HEK293 (cell line): ENCODE measurements at regions not wholly inside any gene's neighbourhood (a gene's known extent, or its start where the extent isn't known, plus 50 kb on each side); places are given as distances from the start of the nearest gene placed in this dataset.

Source experiments
- CTCF ChIA-PET: fragments of 350-600 bp; formaldehyde crosslinking; extraction: SDS; loops from one replicate; lab custom pipeline; 2021; ENCODE audit warnings: antibody characterized with exemption; lab: Yijun Ruan, JAX
- POLR2A ChIA-PET: fragments of 300-600 bp; formaldehyde crosslinking; extraction: SDS; loops from one replicate; lab custom pipeline; 2020; ENCODE audit warnings: antibody characterized with exemption, inconsistent platforms; lab: Yijun Ruan, JAX
- H3K27ac ChIP-seq: fragments of 200-500 bp; sonication (Bioruptor generic); 2 replicates; pipeline ENCODE4 v1.5.1; 2014; ENCODE audit warnings: low read depth, low read length, control low read depth, inconsistent platforms; ENCODE audit errors: extremely low read depth
- H3K36me3 ChIP-seq, 2 experiments: fragments of 200-500 bp in 1 of 2; sonication (Bioruptor generic) in 1 of 2; 1 replicate in 1 of 2; 2 replicates in 1 of 2; pipeline ENCODE4 v1.5.1; 2014 to 2017; ENCODE audit warnings: inconsistent platforms in 2 of 2, low read length in 2 of 2; ENCODE audit not compliant: control insufficient read depth in 2 of 2, insufficient read depth in 1 of 2
- H3K4me1 ChIP-seq: fragments of 200-500 bp; sonication (Bioruptor generic); 2 replicates; pipeline ENCODE4 v1.5.1; 2014; ENCODE audit warnings: mild to moderate bottlenecking, low read length, inconsistent platforms; ENCODE audit not compliant: control insufficient read depth, insufficient read depth
- H3K4me3 ChIP-seq: 2 replicates; pipeline ENCODE4 v1.5.1; 2011; ENCODE audit warnings: low read depth, mild to moderate bottlenecking, control low read depth, low read length, moderate library complexity
- H3K9me3 ChIP-seq: fragments of 200-500 bp; sonication (Bioruptor generic); 2 replicates; pipeline ENCODE4 v1.5.1; 2014; ENCODE audit warnings: low read depth, low read length, inconsistent platforms; ENCODE audit not compliant: control insufficient read depth, insufficient read depth
- GLIS2 ChIP-seq: fragments of 450-650 bp; formaldehyde crosslinking; IDR thresholded peaks from 2 replicates; pipeline ENCODE4 v1.5.1; 2016; ENCODE audit warnings: missing biosample characterization, missing genetic modification characterization
- HOXD13 ChIP-seq: sonication (generic); formaldehyde crosslinking; IDR thresholded peaks from 2 replicates; pipeline ENCODE4 v1.8.0; 2022; ENCODE audit warnings: missing genetic modification reagents, borderline replicate concordance
- KLF16 ChIP-seq: fragments of 450-650 bp; formaldehyde crosslinking; IDR thresholded peaks from 2 replicates; pipeline ENCODE4 v1.5.1; 2017; ENCODE audit warnings: missing biosample characterization, missing genetic modification characterization
- ZBTB8A ChIP-seq: fragments of 450-650 bp; formaldehyde crosslinking; IDR thresholded peaks from 2 replicates; pipeline ENCODE4 v1.5.1; 2016; ENCODE audit warnings: missing biosample characterization, missing genetic modification characterization
- ZFHX2 ChIP-seq: fragments of 450-650 bp; formaldehyde crosslinking; conservative IDR thresholded peaks from 2 replicates; pipeline ENCODE4 v1.5.1; 2016; ENCODE audit warnings: missing biosample characterization, missing genetic modification characterization
- ZFP41 ChIP-seq: fragments of 450-650 bp; formaldehyde crosslinking; IDR thresholded peaks from 2 replicates; pipeline ENCODE4 v1.5.1; 2016; ENCODE audit warnings: missing biosample characterization, missing genetic modification characterization, borderline replicate concordance
- ZNF112 ChIP-seq: fragments of 450-650 bp; formaldehyde crosslinking; IDR thresholded peaks from 2 replicates; pipeline ENCODE4 v1.5.0; 2017; ENCODE audit warnings: missing biosample characterization, missing genetic modification characterization
- ZNF114 ChIP-seq: fragments of 450-650 bp; formaldehyde crosslinking; IDR thresholded peaks from 2 replicates; pipeline ENCODE4 v1.5.0; 2017; ENCODE audit warnings: missing biosample characterization, missing genetic modification characterization
- ZNF24 ChIP-seq: fragments of 450-650 bp; formaldehyde crosslinking; IDR thresholded peaks from 2 replicates; pipeline ENCODE4 v1.5.1; 2016; ENCODE audit warnings: missing biosample characterization, missing genetic modification characterization
- ZNF311 ChIP-seq: fragments of 450-650 bp; formaldehyde crosslinking; IDR thresholded peaks from 2 replicates; pipeline ENCODE4 v1.5.1; 2017; ENCODE audit warnings: missing biosample characterization, missing genetic modification characterization, borderline replicate concordance
- ZNF335 ChIP-seq: fragments of 450-650 bp; formaldehyde crosslinking; conservative IDR thresholded peaks from 2 replicates; pipeline ENCODE4 v1.5.1; 2016; ENCODE audit warnings: missing biosample characterization, missing genetic modification characterization
- ZNF354C ChIP-seq: fragments of 450-650 bp; formaldehyde crosslinking; IDR thresholded peaks from 2 replicates; pipeline ENCODE4 v1.5.1; 2016; ENCODE audit warnings: missing biosample characterization, missing genetic modification characterization, low read depth, borderline replicate concordance
- ZNF391 ChIP-seq: fragments of 450-650 bp; formaldehyde crosslinking; IDR thresholded peaks from 2 replicates; pipeline ENCODE4 v1.5.1; 2016; ENCODE audit warnings: low read depth, missing biosample characterization, missing genetic modification characterization, borderline replicate concordance
- ZNF416 ChIP-seq: fragments of 450-650 bp; formaldehyde crosslinking; IDR thresholded peaks from 2 replicates; pipeline ENCODE4 v1.5.1; 2016; ENCODE audit warnings: missing biosample characterization, missing genetic modification characterization
- ZNF473 ChIP-seq: fragments of 450-650 bp; formaldehyde crosslinking; IDR thresholded peaks from 2 replicates; pipeline ENCODE4 v1.5.1; 2017; ENCODE audit warnings: missing biosample characterization, missing genetic modification characterization
- ZNF521 ChIP-seq: fragments of 450-650 bp; formaldehyde crosslinking; IDR thresholded peaks from 2 replicates; pipeline ENCODE4 v1.5.1; 2017; ENCODE audit warnings: missing biosample characterization, mild to moderate bottlenecking, missing genetic modification characterization
- ZNF530 ChIP-seq: fragments of 450-650 bp; formaldehyde crosslinking; IDR thresholded peaks from 2 replicates; pipeline ENCODE4 v1.5.1; 2016; ENCODE audit warnings: low read depth, missing biosample characterization, missing genetic modification characterization
- ZNF548 ChIP-seq: fragments of 450-650 bp; formaldehyde crosslinking; IDR thresholded peaks from 2 replicates; pipeline ENCODE4 v1.5.1; 2016; ENCODE audit warnings: missing biosample characterization, missing genetic modification characterization
- ZNF624 ChIP-seq: fragments of 450-650 bp; formaldehyde crosslinking; IDR thresholded peaks from 2 replicates; pipeline ENCODE4 v1.5.1; 2017; ENCODE audit warnings: missing biosample characterization, missing genetic modification characterization
- ZNF664 ChIP-seq: fragments of 450-650 bp; formaldehyde crosslinking; IDR thresholded peaks from 2 replicates; pipeline ENCODE4 v1.5.1; 2016; ENCODE audit warnings: missing biosample characterization, missing genetic modification characterization
- ZNF747 ChIP-seq: fragments of 450-650 bp; formaldehyde crosslinking; IDR thresholded peaks from 2 replicates; pipeline ENCODE4 v1.5.1; 2016; ENCODE audit warnings: missing biosample characterization, missing genetic modification characterization
- ZNF837 ChIP-seq: fragments of 450-650 bp; formaldehyde crosslinking; IDR thresholded peaks from 2 replicates; pipeline ENCODE4 v1.5.1; 2016; ENCODE audit warnings: missing biosample characterization, missing genetic modification characterization
- TF ChIP-seq, protein P1 (sequence below): fragments of 450-650 bp; formaldehyde crosslinking; IDR thresholded peaks from 2 replicates; pipeline ENCODE4 v1.5.1; 2016; ENCODE audit warnings: missing biosample characterization, missing genetic modification characterization, borderline replicate concordance
- TF ChIP-seq, protein P2 (sequence below): fragments of 450-650 bp; formaldehyde crosslinking; IDR thresholded peaks from 2 replicates; pipeline ENCODE4 v1.5.1; 2016; ENCODE audit warnings: missing biosample characterization, missing genetic modification characterization
- TF ChIP-seq, protein P3 (sequence below): fragments of 450-650 bp; formaldehyde crosslinking; IDR thresholded peaks from 2 replicates; pipeline ENCODE4 v1.5.1; 2017; ENCODE audit warnings: missing biosample characterization, missing genetic modification characterization

DNA sequence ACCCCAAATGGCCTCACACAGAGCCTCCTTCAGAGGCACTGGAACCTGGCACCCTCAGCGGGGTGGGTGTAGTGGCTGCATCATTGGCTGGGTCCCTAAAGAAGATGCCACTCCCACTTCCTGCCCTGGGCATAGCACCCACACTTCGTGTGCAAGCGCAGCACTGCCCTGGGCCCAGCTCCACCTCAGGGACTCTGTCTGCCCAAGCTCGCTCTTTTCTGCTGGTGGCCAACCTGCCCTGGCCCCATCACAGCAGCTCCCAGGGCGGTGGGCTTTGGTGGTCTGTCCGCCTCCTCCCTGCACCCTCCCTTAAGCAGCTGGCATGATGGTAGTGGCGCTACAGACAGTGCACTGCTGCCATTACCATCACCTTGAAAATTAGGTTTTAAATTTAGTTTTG lies 829.3 kb upstream of the BRINP3 start:
- Histone ChIP-seq H3K27ac (no peak overlapping the region), H3K4me1 (no peaks in the 10 kb centered on the region), H3K4me3 (no peak overlapping the region), H3K9me3 (no peaks in the 10 kb centered on the region), H3K36me3 (no peaks in the 10 kb centered on the region)
- ChIA-PET CTCF (no interaction called here), POLR2A (no interaction called here)
- TF ChIP-seq, protein P1, sequence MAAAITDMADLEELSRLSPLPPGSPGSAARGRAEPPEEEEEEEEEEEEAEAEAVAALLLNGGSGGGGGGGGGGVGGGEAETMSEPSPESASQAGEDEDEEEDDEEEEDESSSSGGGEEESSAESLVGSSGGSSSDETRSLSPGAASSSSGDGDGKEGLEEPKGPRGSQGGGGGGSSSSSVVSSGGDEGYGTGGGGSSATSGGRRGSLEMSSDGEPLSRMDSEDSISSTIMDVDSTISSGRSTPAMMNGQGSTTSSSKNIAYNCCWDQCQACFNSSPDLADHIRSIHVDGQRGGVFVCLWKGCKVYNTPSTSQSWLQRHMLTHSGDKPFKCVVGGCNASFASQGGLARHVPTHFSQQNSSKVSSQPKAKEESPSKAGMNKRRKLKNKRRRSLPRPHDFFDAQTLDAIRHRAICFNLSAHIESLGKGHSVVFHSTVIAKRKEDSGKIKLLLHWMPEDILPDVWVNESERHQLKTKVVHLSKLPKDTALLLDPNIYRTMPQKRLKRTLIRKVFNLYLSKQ (tag by site-specific recombination): no peak
- no peak for TF ChIP-seq ZNF624 (tag by site-specific recombination)
- no peak for TF ChIP-seq ZNF391 (tag by site-specific recombination)
- no peak for TF ChIP-seq ZNF311
- no peak for TF ChIP-seq ZNF747 (tag by site-specific recombination)
- no peak for TF ChIP-seq ZNF114 (tag by site-specific recombination)
- no peak for TF ChIP-seq ZNF24 (tag by site-specific recombination)
- TF ChIP-seq, protein P2, sequence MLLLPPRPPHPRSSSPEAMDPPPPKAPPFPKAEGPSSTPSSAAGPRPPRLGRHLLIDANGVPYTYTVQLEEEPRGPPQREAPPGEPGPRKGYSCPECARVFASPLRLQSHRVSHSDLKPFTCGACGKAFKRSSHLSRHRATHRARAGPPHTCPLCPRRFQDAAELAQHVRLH (tag by site-specific recombination): no peak
- TF ChIP-seq ZNF530: no peak
- TF ChIP-seq ZNF837 (tag by site-specific recombination): no peak
- TF ChIP-seq ZNF521 (tag by site-specific recombination): no peak
- no peak for TF ChIP-seq ZFHX2 (tag by site-specific recombination)
- TF ChIP-seq ZNF664 (tag by site-specific recombination): no peak
- TF ChIP-seq ZNF354C: no peak
- no peak for TF ChIP-seq HOXD13 (CRISPR knock-in tag)

DNA sequence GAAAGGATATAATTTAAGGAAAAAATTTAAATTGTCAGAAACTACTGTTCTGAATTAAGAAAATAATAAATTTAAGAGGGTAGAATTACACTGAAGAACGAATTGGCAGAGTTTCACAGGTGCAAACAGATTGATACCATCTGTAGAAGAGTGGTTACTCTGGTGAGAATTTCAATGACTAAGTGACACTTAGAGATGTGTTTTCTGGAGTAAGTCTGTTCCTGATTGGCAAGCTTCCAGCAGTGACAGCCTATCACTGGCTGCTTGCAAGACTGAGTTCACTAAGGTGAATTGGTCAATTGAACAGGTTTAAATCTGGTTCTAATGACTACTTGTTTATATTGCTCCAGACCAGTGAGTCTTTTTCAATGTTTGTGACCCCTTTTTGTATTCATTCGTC lies 838.2 kb upstream of the RGS18 start:
- Histone ChIP-seq H3K4me3 (no peak overlapping the region), H3K36me3 (no peaks in the 10 kb centered on the region), H3K4me1 (no peaks in the 10 kb centered on the region), H3K9me3 (no peaks in the 10 kb centered on the region), H3K27ac (no peak overlapping the region)
- no peak for TF ChIP-seq ZNF548 (tag by site-specific recombination)
- TF ChIP-seq ZFP41 (tag by site-specific recombination): no peak
- TF ChIP-seq ZNF335: no peak
- no peak for TF ChIP-seq ZNF112 (tag by site-specific recombination)
- no peak for TF ChIP-seq ZNF473 (tag by site-specific recombination)
- TF ChIP-seq KLF16 (tag by site-specific recombination): no peak
- no peak for TF ChIP-seq ZNF416 (tag by site-specific recombination)
- no peak for TF ChIP-seq GLIS2
- TF ChIP-seq ZBTB8A (tag by site-specific recombination): no peak
- TF ChIP-seq, protein P3, sequence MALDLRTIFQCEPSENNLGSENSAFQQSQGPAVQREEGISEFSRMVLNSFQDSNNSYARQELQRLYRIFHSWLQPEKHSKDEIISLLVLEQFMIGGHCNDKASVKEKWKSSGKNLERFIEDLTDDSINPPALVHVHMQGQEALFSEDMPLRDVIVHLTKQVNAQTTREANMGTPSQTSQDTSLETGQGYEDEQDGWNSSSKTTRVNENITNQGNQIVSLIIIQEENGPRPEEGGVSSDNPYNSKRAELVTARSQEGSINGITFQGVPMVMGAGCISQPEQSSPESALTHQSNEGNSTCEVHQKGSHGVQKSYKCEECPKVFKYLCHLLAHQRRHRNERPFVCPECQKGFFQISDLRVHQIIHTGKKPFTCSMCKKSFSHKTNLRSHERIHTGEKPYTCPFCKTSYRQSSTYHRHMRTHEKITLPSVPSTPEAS (tag by site-specific recombination): no peak
- ChIA-PET CTCF (no interaction called here), POLR2A (no interaction called here)
